ENCODE measurements at regions not wholly inside any gene's neighbourhood (a gene's known extent, or its start where the extent isn't known, plus 50 kb on each side); places are given as distances from the start of the nearest gene placed in this dataset.

DNA sequence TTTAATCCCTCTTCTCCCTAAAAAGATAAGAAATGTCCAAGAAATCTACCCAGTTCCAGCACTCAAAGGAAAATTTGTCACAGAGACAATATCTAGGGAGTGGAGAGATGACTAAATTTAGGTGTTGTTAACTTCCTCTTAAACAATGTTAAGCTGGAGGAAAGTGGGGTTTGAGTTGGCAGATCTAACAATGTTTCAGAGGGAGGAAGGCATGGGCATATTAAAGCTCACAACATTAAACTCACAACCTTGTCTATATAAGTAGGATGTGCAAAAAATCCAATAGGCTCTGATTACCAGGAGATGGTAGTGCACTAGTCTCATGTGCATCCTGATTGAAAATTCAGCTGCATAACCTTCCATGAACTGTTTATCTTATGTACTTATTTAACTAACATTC, 190.1 kb downstream of the BARHL2 start:
- Histone ChIP-seq H3K36me3 (ENCODE audit: control insufficient read depth, insufficient read depth, low read length) (no peaks in the 10 kb centered on the region), H3K27me3 (ENCODE audit: control insufficient read depth, insufficient read depth, low read length) (no peaks in the 10 kb centered on the region), H3K9me3 (ENCODE audit: control insufficient read depth, low read depth, low read length) (no peaks in the 10 kb centered on the region), H3K4me3 (ENCODE audit: low read length) (no peak overlapping the region), H3K4me1 (ENCODE audit: control insufficient read depth, insufficient read depth, low read length) (no peaks in the 10 kb centered on the region), H3K27ac (ENCODE audit: low read length) (no peak overlapping the region)
- no peak for DNase-seq

DNA sequence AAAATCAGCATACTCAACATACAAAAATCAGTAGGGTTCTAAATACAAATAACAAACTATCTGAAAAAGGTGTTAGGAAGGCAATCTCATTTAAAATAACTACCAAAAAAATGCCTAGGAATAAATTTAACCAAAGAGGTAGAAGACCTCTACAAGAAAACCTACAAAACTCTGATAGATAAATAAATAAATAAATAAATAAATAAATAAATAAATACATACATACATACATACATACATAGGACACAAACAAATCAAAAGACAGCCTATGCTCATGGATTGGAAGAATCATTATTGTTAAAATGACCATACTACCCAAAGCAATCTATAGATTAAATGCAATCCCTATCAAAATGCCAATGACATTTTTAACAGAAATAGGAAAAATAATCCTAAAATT, 194.7 kb downstream of the BARHL2 start:
- no peak overlapping the region for H3K27ac ChIP-seq (ENCODE audit: low read length)
- no peaks in the 10 kb centered on the region for H3K27me3 ChIP-seq (ENCODE audit: control insufficient read depth, insufficient read depth, low read length)
- H3K4me3 ChIP-seq (ENCODE audit: low read length): no peak overlapping the region
- no peaks in the 10 kb centered on the region for H3K4me1 ChIP-seq (ENCODE audit: control insufficient read depth, insufficient read depth, low read length)
- H3K36me3 ChIP-seq (ENCODE audit: control insufficient read depth, insufficient read depth, low read length): no peaks in the 10 kb centered on the region
- no peak for DNase-seq
- no peaks in the 10 kb centered on the region for H3K9me3 ChIP-seq (ENCODE audit: control insufficient read depth, low read depth, low read length)

DNA sequence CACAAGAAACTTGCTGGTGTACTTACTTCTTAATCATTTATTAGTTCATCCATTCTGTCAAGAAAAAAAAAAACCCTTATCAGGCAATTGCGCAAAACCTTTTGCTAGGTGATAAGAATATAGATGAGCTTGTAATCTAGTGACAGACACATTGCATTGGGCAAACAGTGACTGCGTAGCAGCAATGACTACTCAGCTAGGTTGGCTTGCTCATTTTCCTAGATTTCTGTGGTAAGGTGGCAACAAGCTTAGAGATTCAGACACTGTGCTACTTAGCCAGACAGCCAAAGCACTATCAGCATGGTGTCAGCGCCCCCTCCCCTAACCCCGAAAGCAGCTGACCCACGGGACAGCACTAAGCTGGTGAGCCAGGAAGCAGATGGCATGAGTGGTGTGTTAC, 203.1 kb downstream of the BARHL2 start:
- no peaks in the 10 kb centered on the region for H3K9me3 ChIP-seq (ENCODE audit: control insufficient read depth, low read depth, low read length)
- DNase-seq: peak; percentile 55 to 76

GRCh38 chr1:90512441-90512840, 204.7 kb downstream of the BARHL2 start:
- peak in 1 of 2 donors; percentile 31 for DNase-seq
- Histone ChIP-seq H3K27ac (ENCODE audit: low read length) (peak overlapping the region; percentile 0), H3K36me3 (ENCODE audit: control insufficient read depth, insufficient read depth, low read length) (no peaks in the 10 kb centered on the region), H3K9me3 (ENCODE audit: control insufficient read depth, low read depth, low read length) (no peaks in the 10 kb centered on the region), H3K4me1 (ENCODE audit: control insufficient read depth, insufficient read depth, low read length) (peaks cover 33% of the 10 kb centered on the region), H3K27me3 (ENCODE audit: control insufficient read depth, insufficient read depth, low read length) (no peaks in the 10 kb centered on the region), H3K4me3 (ENCODE audit: low read length) (no peak overlapping the region)
- 50% methylated on average over 1 of the region's 3 CpGs for WGBS (ENCODE audit: insufficient coverage, low lambda C conversion rate)

More for the DNA sequence above, 203.1 kb downstream of the BARHL2 start:
- no CpG with 5 or more reads among the region's 5 CpGs for WGBS (ENCODE audit: insufficient coverage, low lambda C conversion rate)
- Histone ChIP-seq H3K4me3 (ENCODE audit: low read length) (no peak overlapping the region), H3K27ac (ENCODE audit: low read length) (peak overlapping the region; percentile 90), H3K4me1 (ENCODE audit: control insufficient read depth, insufficient read depth, low read length) (peaks cover 24% of the 10 kb centered on the region), H3K27me3 (ENCODE audit: control insufficient read depth, insufficient read depth, low read length) (no peaks in the 10 kb centered on the region), H3K36me3 (ENCODE audit: control insufficient read depth, insufficient read depth, low read length) (no peaks in the 10 kb centered on the region)

DNA sequence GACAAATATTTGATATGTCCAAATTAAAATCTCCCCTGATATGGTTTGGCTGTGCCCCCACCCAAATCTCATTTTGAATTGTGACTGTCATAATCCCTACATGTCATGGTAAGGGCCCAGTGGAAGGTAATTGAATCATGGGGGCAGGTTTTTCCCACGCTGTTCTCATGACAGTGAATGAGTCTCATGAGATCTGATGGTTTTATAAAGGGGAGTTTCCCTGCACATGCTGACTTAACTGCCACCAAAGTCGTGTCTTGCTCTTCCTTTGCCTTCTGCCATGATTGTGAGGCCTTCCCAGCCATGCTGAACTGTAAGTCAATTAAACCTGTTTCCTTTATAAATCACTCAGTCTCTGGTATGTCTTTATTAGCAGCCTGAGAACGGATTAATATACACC, 207.0 kb downstream of the BARHL2 start:
- no peak for DNase-seq
- H3K9me3 ChIP-seq (ENCODE audit: control insufficient read depth, low read depth, low read length): no peaks in the 10 kb centered on the region
- H3K4me3 ChIP-seq (ENCODE audit: low read length): no peak overlapping the region
- no peaks in the 10 kb centered on the region for H3K36me3 ChIP-seq (ENCODE audit: control insufficient read depth, insufficient read depth, low read length)
- H3K4me1 ChIP-seq (ENCODE audit: control insufficient read depth, insufficient read depth, low read length): peaks cover 33% of the 10 kb centered on the region
- 80% methylated on average over 1 of the region's 3 CpGs for WGBS (ENCODE audit: insufficient coverage, low lambda C conversion rate)
- peak overlapping the region; percentile 88 for H3K27ac ChIP-seq (ENCODE audit: low read length)
- H3K27me3 ChIP-seq (ENCODE audit: control insufficient read depth, insufficient read depth, low read length): no peaks in the 10 kb centered on the region

DNA sequence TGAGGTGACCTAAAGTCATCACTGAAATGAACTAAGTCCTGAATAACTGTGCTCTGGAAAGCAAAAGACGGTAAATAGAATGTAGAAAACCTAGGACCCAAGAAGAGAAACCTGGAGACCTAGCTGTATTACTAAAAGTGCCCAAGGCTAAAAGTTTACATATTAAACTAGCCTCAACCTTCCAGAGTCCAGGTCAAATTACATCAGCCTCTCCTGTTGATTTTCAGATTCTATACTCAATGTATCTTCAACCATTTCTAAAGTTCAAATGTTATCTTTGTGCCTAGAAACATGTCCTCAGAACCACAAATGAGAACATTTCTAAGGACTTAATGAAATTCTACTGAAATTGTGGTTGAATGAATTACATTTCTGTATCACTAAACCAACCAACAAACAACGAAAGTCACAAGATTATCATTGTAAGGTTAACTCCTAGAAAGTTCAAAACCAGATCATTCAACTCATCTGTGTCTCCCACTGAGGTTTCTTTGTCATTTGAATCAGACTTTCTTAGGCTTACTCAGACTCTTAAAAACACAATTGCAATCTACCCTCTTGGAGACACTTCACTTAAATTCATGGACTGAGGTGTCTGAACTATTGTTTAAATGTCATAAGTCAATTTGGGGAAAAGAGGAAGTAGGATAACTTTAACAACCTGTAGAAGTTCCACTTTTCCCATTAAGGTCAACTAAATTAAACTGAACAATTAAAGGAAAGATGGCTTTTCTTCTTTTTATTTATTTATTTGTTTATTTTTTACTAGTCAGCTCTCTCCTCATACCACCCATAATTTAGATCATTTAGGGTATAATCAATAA, 207.7 kb downstream of the BARHL2 start:
- H3K4me1 ChIP-seq (ENCODE audit: control insufficient read depth, insufficient read depth, low read length): peaks cover 29% of the 10 kb centered on the region
- peak; percentile 31 to 72 for DNase-seq
- 0% methylated on average over 1 of the region's 2 CpGs for WGBS (ENCODE audit: insufficient coverage, low lambda C conversion rate)
- H3K27me3 ChIP-seq (ENCODE audit: control insufficient read depth, insufficient read depth, low read length): no peaks in the 10 kb centered on the region
- peak overlapping the region; percentile 88 for H3K27ac ChIP-seq (ENCODE audit: low read length)
- H3K4me3 ChIP-seq (ENCODE audit: low read length): no peak overlapping the region
- H3K36me3 ChIP-seq (ENCODE audit: control insufficient read depth, insufficient read depth, low read length): no peaks in the 10 kb centered on the region
- no peaks in the 10 kb centered on the region for H3K9me3 ChIP-seq (ENCODE audit: control insufficient read depth, low read depth, low read length)

- DNase-seq: peak in 1 of 2 donors; percentile 45
- no peaks in the 10 kb centered on the region for H3K27me3 ChIP-seq (ENCODE audit: control insufficient read depth, insufficient read depth, low read length)
- no peak overlapping the region for H3K4me3 ChIP-seq (ENCODE audit: low read length)
- H3K4me1 ChIP-seq (ENCODE audit: control insufficient read depth, insufficient read depth, low read length): peaks cover 23% of the 10 kb centered on the region
- H3K9me3 ChIP-seq (ENCODE audit: control insufficient read depth, low read depth, low read length): no peaks in the 10 kb centered on the region
- peak overlapping the region; percentile 88 for H3K27ac ChIP-seq (ENCODE audit: low read length)
- no peaks in the 10 kb centered on the region for H3K36me3 ChIP-seq (ENCODE audit: control insufficient read depth, insufficient read depth, low read length)
- 20% methylated on average over 1 of the region's 2 CpGs for WGBS (ENCODE audit: insufficient coverage, low lambda C conversion rate)
These were observed 208.5 kb downstream of the BARHL2 start for GRCh38 chr1:90508376-90509167.

DNA sequence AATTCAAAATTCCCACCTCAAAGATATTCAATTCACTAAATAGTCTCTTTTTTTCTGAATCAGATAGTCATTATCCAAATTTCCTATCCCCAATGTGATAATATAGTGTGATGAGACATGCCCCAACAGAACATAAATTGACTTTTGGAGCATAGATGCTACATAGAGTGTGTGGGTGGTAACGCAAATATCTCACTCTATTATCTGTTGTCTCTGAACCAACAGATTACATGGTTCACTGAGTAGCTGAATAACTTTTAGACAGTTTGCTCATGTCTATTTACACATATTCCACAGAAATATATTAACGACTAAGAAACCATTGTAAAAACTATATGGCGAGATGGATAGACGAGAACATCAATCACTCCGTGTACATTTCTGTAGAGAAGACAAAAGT, 209.9 kb downstream of the BARHL2 start:
- 20% methylated on average over 1 of the region's 5 CpGs for WGBS (ENCODE audit: insufficient coverage, low lambda C conversion rate)
- H3K4me3 ChIP-seq (ENCODE audit: low read length): no peak overlapping the region
- no peaks in the 10 kb centered on the region for H3K36me3 ChIP-seq (ENCODE audit: control insufficient read depth, insufficient read depth, low read length)
- peaks cover 21% of the 10 kb centered on the region for H3K4me1 ChIP-seq (ENCODE audit: control insufficient read depth, insufficient read depth, low read length)
- no peak for DNase-seq
- H3K27me3 ChIP-seq (ENCODE audit: control insufficient read depth, insufficient read depth, low read length): no peaks in the 10 kb centered on the region
- H3K27ac ChIP-seq (ENCODE audit: low read length): no peak overlapping the region
- H3K9me3 ChIP-seq (ENCODE audit: control insufficient read depth, low read depth, low read length): peaks cover 3% of the 10 kb centered on the region

GRCh38 chr1:90505806-90506205, 211.3 kb downstream of the BARHL2 start:
- no peak for DNase-seq
- H3K27me3 ChIP-seq (ENCODE audit: control insufficient read depth, insufficient read depth, low read length): no peaks in the 10 kb centered on the region
- peaks cover 3% of the 10 kb centered on the region for H3K9me3 ChIP-seq (ENCODE audit: control insufficient read depth, low read depth, low read length)
- WGBS (ENCODE audit: insufficient coverage, low lambda C conversion rate): 100% methylated on average over 1 of the region's 2 CpGs
- H3K4me1 ChIP-seq (ENCODE audit: control insufficient read depth, insufficient read depth, low read length): peaks cover 17% of the 10 kb centered on the region
- no peak overlapping the region for H3K27ac ChIP-seq (ENCODE audit: low read length)
- no peaks in the 10 kb centered on the region for H3K36me3 ChIP-seq (ENCODE audit: control insufficient read depth, insufficient read depth, low read length)
- no peak overlapping the region for H3K4me3 ChIP-seq (ENCODE audit: low read length)

DNA sequence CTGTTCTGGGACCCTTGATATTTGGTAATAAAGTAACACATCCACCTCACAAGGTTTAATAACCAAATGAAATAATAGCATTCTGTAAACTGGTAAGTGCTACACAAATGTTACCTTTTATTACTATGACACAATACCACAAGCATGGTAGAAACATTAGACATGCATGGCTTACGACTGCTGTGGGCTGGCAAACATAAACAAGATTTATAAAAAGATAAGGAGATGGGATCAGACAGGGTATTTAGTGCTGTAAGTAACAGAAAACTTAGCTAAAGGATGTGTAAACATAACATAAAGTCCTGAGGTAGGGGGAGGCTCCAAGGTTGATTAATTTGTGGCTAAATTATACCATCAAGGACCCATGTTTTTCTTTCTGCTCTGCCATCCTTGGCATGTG, 212.6 kb downstream of the BARHL2 start:
- DNase-seq: no peak

More for the DNA sequence above, 212.6 kb downstream of the BARHL2 start:
- no peak overlapping the region for H3K4me3 ChIP-seq (ENCODE audit: low read length)
- peaks cover 3% of the 10 kb centered on the region for H3K9me3 ChIP-seq (ENCODE audit: control insufficient read depth, low read depth, low read length)
- H3K27ac ChIP-seq (ENCODE audit: low read length): no peak overlapping the region
- no CpG with 5 or more reads among the region's 1 CpG for WGBS (ENCODE audit: insufficient coverage, low lambda C conversion rate)
- peaks cover 12% of the 10 kb centered on the region for H3K4me1 ChIP-seq (ENCODE audit: control insufficient read depth, insufficient read depth, low read length)
- no peaks in the 10 kb centered on the region for H3K36me3 ChIP-seq (ENCODE audit: control insufficient read depth, insufficient read depth, low read length)
- H3K27me3 ChIP-seq (ENCODE audit: control insufficient read depth, insufficient read depth, low read length): no peaks in the 10 kb centered on the region
